ENCODE measurements at regions not wholly inside any gene's neighbourhood (a gene's known extent, or its start where the extent isn't known, plus 50 kb on each side); places are given as distances from the start of the nearest gene placed in this dataset.
A peak's percentile ranks its signal among the peaks of the same experiment; 100 is the strongest.
"Not testable (repeated sequence)": the region's sequence is repeated elsewhere in the genome, so short reads cannot be mapped to it uniquely, and the experiment has no call there.

- Mint-ChIP-seq H3K4me3 (no peak overlapping the region), H3K27ac (no peak overlapping the region), H3K27me3 (peaks cover 5% of the 10 kb centered on the region), H3K4me1 (no peaks in the 10 kb centered on the region), H3K9me3 (peaks cover 7% of the 10 kb centered on the region), H3K36me3 (ENCODE audit: low read depth) (no peaks in the 10 kb centered on the region)
- ATAC-seq (no peak), DNase-seq (no peak)
Observed at GRCh38 chr1:65650682-65651081, 142.0 kb upstream of the PDE4B start.

GRCh38 chr1:65654526-65654925 is 138.2 kb upstream of the PDE4B start:
- not testable (repeated sequence) for H3K36me3 Mint-ChIP-seq (ENCODE audit: low read depth); DNase-seq; H3K27me3 Mint-ChIP-seq; H3K27ac Mint-ChIP-seq; ATAC-seq; H3K4me3 Mint-ChIP-seq; H3K9me3 Mint-ChIP-seq; H3K4me1 Mint-ChIP-seq

- H3K27ac Mint-ChIP-seq; H3K36me3 Mint-ChIP-seq (ENCODE audit: low read depth); H3K4me3 Mint-ChIP-seq; ATAC-seq; H3K27me3 Mint-ChIP-seq; H3K4me1 Mint-ChIP-seq; DNase-seq; H3K9me3 Mint-ChIP-seq: not testable (repeated sequence)
Observed at GRCh38 chr1:65657609-65658008, 135.1 kb upstream of the PDE4B start.

GRCh38 chr1:65658122-65658521 is 134.6 kb upstream of the PDE4B start:
- ATAC-seq: no peak
- H3K36me3 Mint-ChIP-seq (ENCODE audit: low read depth): no peaks in the 10 kb centered on the region
- no peak overlapping the region for H3K4me3 Mint-ChIP-seq
- peaks cover 6% of the 10 kb centered on the region for H3K27me3 Mint-ChIP-seq
- H3K4me1 Mint-ChIP-seq: no peaks in the 10 kb centered on the region
- no peak for DNase-seq
- H3K9me3 Mint-ChIP-seq: no peaks in the 10 kb centered on the region
- H3K27ac Mint-ChIP-seq: no peak overlapping the region

GRCh38 chr1:65668368-65668767 is 124.3 kb upstream of the PDE4B start:
- no peak for ATAC-seq
- H3K27me3 Mint-ChIP-seq: peaks cover 15% of the 10 kb centered on the region
- H3K36me3 Mint-ChIP-seq (ENCODE audit: low read depth): no peaks in the 10 kb centered on the region
- no peak overlapping the region for H3K4me3 Mint-ChIP-seq
- H3K4me1 Mint-ChIP-seq: no peaks in the 10 kb centered on the region
- peaks cover 17% of the 10 kb centered on the region for H3K9me3 Mint-ChIP-seq
- DNase-seq: no peak
- H3K27ac Mint-ChIP-seq: no peak overlapping the region

GRCh38 chr1:65670518-65670917 is 122.2 kb upstream of the PDE4B start:
- Mint-ChIP-seq H3K27me3 (peaks cover 9% of the 10 kb centered on the region), H3K4me3 (no peak overlapping the region), H3K9me3 (peaks cover 16% of the 10 kb centered on the region), H3K4me1 (no peaks in the 10 kb centered on the region), H3K27ac (no peak overlapping the region), H3K36me3 (ENCODE audit: low read depth) (no peaks in the 10 kb centered on the region)
- DNase-seq: no peak
- ATAC-seq: no peak

GRCh38 chr1:65674522-65674921 is 118.2 kb upstream of the PDE4B start:
- H3K4me3 Mint-ChIP-seq: no peak overlapping the region
- no peak for DNase-seq
- H3K36me3 Mint-ChIP-seq (ENCODE audit: low read depth): no peaks in the 10 kb centered on the region
- no peaks in the 10 kb centered on the region for H3K9me3 Mint-ChIP-seq
- peaks cover 2% of the 10 kb centered on the region for H3K27me3 Mint-ChIP-seq
- ATAC-seq: no peak
- no peaks in the 10 kb centered on the region for H3K4me1 Mint-ChIP-seq
- no peak overlapping the region for H3K27ac Mint-ChIP-seq

GRCh38 chr1:65679773-65680172 is 112.9 kb upstream of the PDE4B start:
- H3K27me3 Mint-ChIP-seq: peaks cover 9% of the 10 kb centered on the region
- no peak overlapping the region for H3K4me3 Mint-ChIP-seq
- no peak overlapping the region for H3K27ac Mint-ChIP-seq
- no peaks in the 10 kb centered on the region for H3K4me1 Mint-ChIP-seq
- no peaks in the 10 kb centered on the region for H3K9me3 Mint-ChIP-seq
- DNase-seq (no peak), ATAC-seq (no peak)
- H3K36me3 Mint-ChIP-seq (ENCODE audit: low read depth): no peaks in the 10 kb centered on the region

GRCh38 chr1:65681096-65681495 is 111.6 kb upstream of the PDE4B start:
- H3K9me3 Mint-ChIP-seq: no peaks in the 10 kb centered on the region
- H3K27me3 Mint-ChIP-seq: peaks cover 10% of the 10 kb centered on the region
- DNase-seq (no peak), ATAC-seq (no peak)
- no peak overlapping the region for H3K4me3 Mint-ChIP-seq
- no peaks in the 10 kb centered on the region for H3K4me1 Mint-ChIP-seq
- H3K36me3 Mint-ChIP-seq (ENCODE audit: low read depth): no peaks in the 10 kb centered on the region
- H3K27ac Mint-ChIP-seq: no peak overlapping the region

GRCh38 chr1:65687428-65688214 is 105.1 kb upstream of the PDE4B start:
- DNase-seq: peak; percentile 81

GRCh38 chr1:65688215-65688566 is 104.5 kb upstream of the PDE4B start:
- Mint-ChIP-seq H3K27ac (no peak overlapping the region), H3K36me3 (ENCODE audit: low read depth) (no peaks in the 10 kb centered on the region)

More at GRCh38 chr1:65687428-65688214, 105.1 kb upstream of the PDE4B start:
- Mint-ChIP-seq H3K4me1 (no peaks in the 10 kb centered on the region), H3K36me3 (ENCODE audit: low read depth) (no peaks in the 10 kb centered on the region), H3K27me3 (peaks cover 12% of the 10 kb centered on the region), H3K9me3 (no peaks in the 10 kb centered on the region), H3K4me3 (no peak overlapping the region), H3K27ac (no peak overlapping the region)
- peak; percentile 80 for ATAC-seq

GRCh38 chr1:65688848-65689247 is 103.8 kb upstream of the PDE4B start:
- DNase-seq: no peak
- peaks cover 9% of the 10 kb centered on the region for H3K27me3 Mint-ChIP-seq
- ATAC-seq: no peak
- H3K4me1 Mint-ChIP-seq: no peaks in the 10 kb centered on the region
- H3K4me3 Mint-ChIP-seq: no peak overlapping the region
- H3K36me3 Mint-ChIP-seq (ENCODE audit: low read depth): no peaks in the 10 kb centered on the region
- H3K9me3 Mint-ChIP-seq: no peaks in the 10 kb centered on the region
- no peak overlapping the region for H3K27ac Mint-ChIP-seq

More at GRCh38 chr1:65688215-65688566, 104.5 kb upstream of the PDE4B start:
- Mint-ChIP-seq H3K9me3 (no peaks in the 10 kb centered on the region), H3K4me1 (no peaks in the 10 kb centered on the region), H3K27me3 (peaks cover 12% of the 10 kb centered on the region), H3K4me3 (no peak overlapping the region)
- ATAC-seq (no peak), DNase-seq (no peak)

- H3K9me3 Mint-ChIP-seq: no peaks in the 10 kb centered on the region
- H3K4me1 Mint-ChIP-seq: no peaks in the 10 kb centered on the region
- H3K27me3 Mint-ChIP-seq: peaks cover 3% of the 10 kb centered on the region
- no peak for DNase-seq
- H3K4me3 Mint-ChIP-seq: no peak overlapping the region
- H3K36me3 Mint-ChIP-seq (ENCODE audit: low read depth): no peaks in the 10 kb centered on the region
- ATAC-seq: no peak
- H3K27ac Mint-ChIP-seq: no peak overlapping the region
Observed at GRCh38 chr1:65691152-65691900, 101.4 kb upstream of the PDE4B start.

- Mint-ChIP-seq H3K36me3 (ENCODE audit: low read depth) (no peaks in the 10 kb centered on the region), H3K4me1 (no peaks in the 10 kb centered on the region), H3K9me3 (no peaks in the 10 kb centered on the region), H3K27ac (no peak overlapping the region), H3K4me3 (no peak overlapping the region), H3K27me3 (peaks cover 2% of the 10 kb centered on the region)
- no peak for DNase-seq
- ATAC-seq: no peak
Observed at GRCh38 chr1:65691972-65692371, 100.7 kb upstream of the PDE4B start.

- Mint-ChIP-seq H3K36me3 (ENCODE audit: low read depth) (no peaks in the 10 kb centered on the region), H3K4me1 (no peaks in the 10 kb centered on the region), H3K27ac (no peak overlapping the region), H3K9me3 (no peaks in the 10 kb centered on the region), H3K27me3 (peaks cover 2% of the 10 kb centered on the region), H3K4me3 (no peak overlapping the region)
- DNase-seq (no peak), ATAC-seq (no peak)
Observed at GRCh38 chr1:65694126-65694525, 98.6 kb upstream of the PDE4B start.
